Activated CD4-positive, alpha-beta T cell treated with anti-CD3 and anti-CD28 coated beads, Interleukin-2, amount 50 U/mL, for 4 hours (primary cell): ENCODE measurements at regions not wholly inside any gene's neighbourhood (a gene's known extent, or its start where the extent isn't known, plus 50 kb on each side); places are given as distances from the start of the nearest gene placed in this dataset.
"Not testable (repeated sequence)": the region's sequence is repeated elsewhere in the genome, so short reads cannot be mapped to it uniquely, and the experiment has no call there.

Experiments used
- DNase-seq, 2 experiments: peaks; one replicate each; pipeline ENCODE4 v3.0.0-alpha.2; 2020

DNA sequence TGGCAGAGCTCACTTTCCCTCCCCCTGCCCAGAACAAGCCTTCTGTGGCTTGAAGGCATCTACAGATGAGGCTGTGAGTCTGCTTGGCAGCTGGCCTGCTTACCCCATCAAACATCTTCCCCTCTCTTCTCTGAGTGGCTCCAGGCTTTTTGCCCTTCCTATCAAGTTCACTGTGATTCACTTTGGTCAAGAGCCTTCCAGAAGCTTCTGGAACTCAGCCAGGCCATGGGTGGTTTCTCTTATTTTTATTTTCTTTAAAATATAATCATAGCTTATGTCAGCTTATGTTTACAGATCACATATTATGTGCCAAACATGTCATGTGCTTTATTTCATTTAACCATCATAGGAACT is 267.0 kb downstream of the SEC61B start:
- DNase-seq: no peak

- no peak for DNase-seq
Measured at GRCh38 chr9:99490729-99491128, 268.6 kb downstream of the SEC61B start.

DNA sequence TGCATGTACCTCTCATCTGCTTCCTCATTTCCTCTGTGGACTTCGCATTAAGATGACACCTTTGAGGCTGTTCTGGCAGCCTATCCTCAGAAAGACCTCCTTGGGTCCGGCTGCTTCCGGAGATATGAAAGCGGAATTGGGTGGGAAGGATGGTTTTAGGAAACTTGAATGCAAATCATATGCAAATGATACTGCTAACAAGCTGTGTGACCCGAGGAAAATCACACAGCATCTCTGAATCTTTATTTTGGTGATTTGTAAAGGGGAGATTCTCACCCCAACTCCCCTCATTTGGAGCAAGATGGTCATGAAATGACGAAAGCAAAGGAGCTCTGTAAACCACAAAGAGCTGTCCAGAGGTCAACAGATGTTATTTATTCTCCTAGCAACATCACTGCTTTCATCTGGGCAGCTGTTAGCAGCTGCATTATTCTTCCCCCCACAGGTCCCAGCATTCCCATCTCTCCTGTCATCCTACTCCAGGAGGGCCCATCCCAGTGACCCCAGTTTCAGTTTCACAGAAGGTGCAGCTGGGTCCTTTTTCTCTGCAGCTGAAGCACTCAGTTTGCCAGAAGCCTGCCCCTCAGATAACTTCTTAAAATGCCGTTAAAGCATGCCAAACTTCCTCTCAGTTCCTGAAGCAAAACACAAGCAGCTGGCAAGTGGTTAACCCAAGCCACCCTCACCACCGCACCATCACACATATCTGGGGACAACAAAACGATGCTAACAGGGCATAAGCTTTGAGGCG is 269.5 kb downstream of the SEC61B start:
- DNase-seq: no peak

DNA sequence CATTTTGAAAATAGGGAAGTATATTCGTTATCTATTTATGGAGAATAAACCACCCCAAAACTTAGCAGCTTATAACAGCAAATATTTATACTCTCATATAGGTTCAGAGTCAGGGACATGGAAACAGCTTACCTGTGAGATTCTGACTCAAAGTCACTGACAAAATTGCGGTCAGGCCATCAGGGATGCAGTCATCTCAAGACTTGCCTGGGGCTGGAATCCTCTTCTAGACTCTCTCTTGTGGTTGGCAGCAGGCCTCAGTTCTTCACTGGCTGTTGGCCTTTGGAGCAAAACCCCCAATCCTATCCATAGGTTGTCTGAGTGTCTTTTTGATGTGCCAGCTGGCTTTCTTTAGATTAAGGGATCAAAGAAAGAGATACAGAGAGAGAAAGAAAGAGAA is 275.6 kb downstream of the SEC61B start:
- no peak for DNase-seq

DNA sequence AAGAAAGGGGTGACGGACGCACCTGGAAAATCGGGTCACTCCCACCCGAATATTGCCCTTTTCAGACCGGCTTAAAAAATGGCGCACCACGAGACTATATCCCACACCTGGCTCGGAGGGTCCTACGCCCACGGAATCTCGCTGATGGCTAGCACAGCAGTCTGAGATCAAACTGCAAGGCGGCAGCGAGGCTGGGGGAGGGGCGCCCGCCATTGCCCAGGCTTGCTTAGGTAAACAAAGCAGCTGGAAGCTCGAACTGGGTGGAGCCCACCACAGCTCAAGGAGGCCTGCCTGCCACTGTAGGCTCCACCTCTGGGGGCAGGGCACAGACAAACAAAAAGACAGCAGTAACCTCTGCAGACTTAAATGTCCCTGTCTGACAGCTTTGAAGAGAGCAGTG is 276.9 kb downstream of the SEC61B start:
- DNase-seq: not testable (repeated sequence)

DNA sequence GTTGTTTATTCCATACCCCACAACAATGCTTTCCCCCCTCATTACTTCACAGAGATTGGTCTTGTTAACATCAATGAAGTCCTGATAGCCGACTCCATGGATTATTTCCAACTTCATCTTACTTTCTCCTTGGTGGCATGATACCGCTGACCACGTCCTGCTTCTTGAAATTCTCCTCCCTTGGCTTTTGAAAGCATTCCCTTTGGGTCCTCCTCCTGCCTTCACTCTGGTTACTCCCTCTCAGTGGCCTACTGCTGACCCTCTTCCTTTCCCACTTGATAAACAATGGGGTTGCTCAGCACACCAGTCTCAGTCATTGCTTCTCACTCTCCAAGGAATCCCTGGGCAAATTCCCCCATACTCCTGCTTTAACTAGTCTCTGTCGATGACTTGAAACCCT is 283.9 kb downstream of the SEC61B start:
- DNase-seq: no peak

DNA sequence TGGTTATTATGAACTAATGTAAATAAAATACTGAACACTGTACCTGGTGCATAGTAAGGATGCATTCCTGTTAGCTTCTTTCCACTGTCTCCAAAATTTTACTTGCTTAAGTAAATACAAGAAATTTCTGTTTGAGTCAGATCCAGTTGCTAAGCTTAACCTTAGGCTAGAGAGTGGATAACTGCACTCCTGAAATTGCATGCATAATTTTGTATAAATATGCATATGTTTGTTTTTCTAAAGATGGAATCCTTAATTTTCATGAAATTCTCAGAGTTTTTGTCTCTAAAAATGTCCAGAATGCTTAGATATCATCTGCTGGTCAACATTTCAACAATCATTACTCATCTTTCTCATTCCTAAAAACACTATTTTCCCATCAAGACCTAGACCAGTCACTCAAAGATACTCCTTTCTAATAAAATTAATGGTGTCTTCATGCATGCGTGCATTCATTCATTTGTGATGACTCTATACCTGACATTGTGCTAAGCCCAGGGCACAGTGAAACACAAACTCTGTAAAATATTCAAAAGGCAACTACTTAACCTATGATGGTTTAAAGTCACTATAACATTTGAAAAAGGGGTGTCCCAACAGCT is 284.8 kb downstream of the SEC61B start:
- DNase-seq: no peak

DNA sequence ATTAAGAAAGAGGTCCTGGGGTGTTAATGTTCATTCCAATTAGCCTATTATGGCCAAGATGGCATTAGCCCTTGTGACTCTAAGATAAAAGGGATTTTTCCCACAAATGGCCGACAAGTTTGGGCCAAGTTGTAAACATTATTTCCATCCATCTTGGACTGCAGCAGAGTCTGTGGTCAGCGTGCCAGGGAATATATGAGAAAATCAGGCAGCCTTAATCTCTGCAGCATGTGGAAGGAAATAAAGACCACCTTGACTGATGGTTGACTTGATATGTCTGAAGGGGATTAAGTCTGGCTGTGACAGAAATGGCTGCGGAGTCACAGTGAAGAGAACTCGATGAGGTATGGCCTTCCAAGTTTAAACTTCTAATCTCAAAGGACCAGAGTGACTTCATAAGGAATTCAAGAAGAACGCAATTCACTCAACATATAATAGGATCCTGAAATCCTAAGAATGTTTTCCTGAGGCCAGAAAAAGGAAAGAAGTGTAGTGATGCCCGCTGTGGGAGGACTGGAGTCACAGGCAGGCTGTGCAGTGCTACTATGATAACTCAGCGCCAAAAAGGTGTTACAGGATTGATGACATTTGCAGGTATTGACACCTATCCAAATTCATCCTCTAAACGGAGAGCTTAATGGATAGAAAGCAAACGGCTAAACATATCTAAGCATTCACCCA is 287.1 kb downstream of the SEC61B start:
- DNase-seq: no peak

DNA sequence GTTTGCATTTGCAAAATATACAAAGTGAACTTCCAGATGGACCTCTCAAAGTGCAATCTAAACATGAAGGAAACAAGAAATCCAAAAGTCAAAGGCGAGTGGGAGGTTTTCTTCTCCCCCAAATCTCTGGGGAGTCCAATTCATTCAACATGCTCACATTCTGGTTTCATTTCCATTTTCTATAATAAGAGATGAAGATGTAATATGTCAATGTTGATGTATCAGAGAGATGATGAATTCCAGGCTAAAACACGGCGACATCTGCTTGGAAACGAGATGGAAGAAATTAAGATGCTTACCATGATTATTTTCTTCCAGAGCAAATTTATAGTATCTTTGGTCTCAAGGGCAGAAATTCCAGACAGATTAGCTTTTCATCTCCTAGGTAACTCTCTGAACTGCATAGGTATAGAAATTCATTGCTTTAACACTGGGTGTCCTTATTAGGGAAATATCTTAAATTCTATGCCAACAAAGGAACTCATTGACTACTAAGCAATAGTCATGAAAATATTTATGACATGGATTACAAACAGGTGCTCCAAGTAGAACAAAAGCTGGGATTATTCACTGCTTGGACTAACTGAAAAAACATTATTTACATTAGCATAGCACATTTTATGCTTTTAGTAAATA is 287.9 kb downstream of the SEC61B start:
- no peak for DNase-seq

GRCh38 chr9:99511723-99512122 is 289.6 kb downstream of the SEC61B start:
- no peak for DNase-seq

DNA sequence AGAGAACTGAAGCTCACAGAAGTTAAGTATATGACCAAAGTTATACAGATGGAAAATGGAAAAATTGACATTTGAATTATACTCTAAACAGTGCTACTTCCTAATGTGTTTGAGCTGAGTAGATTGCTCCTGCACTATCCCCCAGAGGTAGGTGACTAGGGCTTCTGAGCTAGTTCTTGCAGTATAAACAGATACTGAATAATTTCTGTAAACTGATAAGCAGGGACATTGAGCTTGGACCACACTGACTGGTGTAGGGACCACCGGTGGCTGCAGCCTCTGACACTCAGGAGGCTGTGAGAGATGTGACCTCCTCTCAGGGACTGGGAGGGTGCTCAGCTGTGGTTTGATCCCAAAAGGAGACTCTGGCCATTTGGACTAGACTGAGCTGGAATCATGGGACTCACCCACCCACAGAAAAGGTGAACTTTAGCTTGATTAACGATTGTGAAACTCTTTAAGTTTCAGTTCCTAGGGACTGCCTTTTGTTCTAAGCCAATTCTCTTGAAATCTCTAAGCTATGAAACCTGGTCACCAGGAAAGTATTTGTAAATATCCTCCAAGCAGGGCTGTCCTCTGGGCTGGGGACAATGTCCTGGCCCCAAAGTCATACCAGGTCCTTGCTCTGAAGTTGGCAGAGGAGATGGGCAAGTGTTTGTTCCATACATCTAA is 291.5 kb downstream of the SEC61B start:
- DNase-seq: no peak

DNA sequence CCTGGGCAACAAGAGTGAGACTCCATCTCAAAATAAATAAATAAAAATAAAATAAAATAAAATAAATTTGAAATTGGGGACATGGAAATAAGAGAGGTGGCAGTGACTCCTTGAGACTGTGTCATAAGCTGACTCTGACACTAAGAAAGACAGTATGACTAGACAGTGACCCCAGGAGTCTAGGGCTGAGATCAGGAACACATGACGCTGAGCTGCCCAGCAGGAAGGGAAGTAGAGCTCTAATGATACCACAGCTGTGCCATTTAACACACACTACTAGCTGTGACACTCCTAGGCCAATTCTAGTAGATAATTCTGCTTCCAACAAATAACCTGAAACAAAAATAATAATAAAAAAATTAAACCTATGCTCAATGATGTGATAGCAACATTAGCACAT is 293.0 kb downstream of the SEC61B start:
- no peak for DNase-seq

- DNase-seq: no peak
Measured at GRCh38 chr9:99515895-99516656, 294.0 kb downstream of the SEC61B start.

DNA sequence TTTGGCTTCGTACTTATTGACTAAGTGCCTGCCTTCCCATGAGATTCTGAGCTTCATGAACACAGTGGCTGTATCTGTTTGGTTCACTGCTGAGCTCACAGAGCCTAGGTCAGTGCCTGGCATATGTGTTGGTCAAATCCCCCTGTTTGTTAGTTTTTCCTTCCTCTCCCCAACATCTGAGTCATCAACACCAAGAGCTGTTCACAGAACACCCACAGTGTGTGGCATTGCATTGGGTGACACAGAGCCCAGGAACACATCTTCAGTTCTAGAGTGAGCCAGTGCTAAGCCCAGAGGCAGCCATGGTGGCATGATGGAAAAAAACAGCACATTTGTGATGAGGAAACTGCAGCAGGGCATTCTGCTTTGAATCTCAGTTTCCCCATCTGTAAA is 294.6 kb downstream of the SEC61B start:
- no peak for DNase-seq

- DNase-seq: no peak
Measured at GRCh38 chr9:99523838-99524237, 297.8 kb upstream of the NR4A3 start.

DNA sequence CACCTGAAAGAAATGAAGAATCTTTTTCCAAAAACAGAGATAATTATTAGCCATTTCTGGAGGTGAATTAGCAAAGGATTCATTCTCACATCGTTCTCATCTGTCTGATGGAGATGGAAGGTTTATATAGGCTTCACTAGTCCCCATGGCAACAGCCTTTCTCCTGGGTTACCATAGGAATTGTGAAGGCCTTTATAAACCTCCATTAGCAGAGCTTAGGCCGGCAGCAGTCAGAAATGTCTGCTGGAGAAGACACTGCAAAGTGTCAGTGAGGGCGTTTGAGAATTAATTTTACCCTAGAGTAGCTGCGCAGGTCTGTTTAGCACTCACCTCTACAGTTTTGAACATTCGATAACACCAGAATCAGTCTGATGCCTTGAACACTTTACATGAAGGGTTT is 290.4 kb upstream of the NR4A3 start:
- DNase-seq: no peak

- no peak for DNase-seq
Measured at GRCh38 chr9:99533421-99533820, 288.3 kb upstream of the NR4A3 start.

DNA sequence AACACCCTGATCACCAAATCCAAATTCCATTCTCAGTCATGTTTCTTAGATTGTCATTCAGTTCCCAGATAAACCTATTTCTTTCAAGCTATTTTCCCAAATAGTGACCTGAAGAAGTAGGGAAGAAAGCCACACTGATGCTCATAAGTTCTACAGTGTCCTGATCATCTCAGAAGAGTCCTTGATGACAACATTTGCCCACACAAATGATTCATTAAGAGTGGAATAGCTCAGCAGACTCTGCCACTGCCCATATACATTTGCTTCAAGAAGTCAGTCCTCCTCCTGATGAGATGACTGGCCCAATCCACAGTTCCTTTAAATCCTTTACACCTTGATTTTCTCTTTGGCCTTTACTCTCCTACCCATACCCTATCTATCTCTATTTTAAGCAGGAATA is 283.7 kb upstream of the NR4A3 start:
- DNase-seq: no peak

DNA sequence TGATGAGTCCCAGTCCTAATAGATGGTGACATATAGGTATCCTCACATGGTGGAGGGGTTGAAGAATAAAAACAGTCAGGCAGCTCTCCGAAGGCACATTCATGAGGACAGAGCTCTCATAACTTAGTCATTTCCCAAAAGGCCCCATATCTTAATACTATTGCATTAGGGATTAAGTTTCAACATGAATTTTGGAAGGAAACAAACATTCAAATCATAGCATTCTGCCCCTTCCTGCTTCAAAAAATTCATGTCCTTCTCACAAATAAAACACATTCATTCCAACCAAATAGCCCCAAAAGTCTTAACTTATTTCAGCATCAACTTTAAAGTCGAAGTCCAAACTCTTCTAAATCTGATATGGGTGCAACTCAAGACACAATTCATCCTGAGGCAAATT is 277.2 kb upstream of the NR4A3 start:
- no peak for DNase-seq

- DNase-seq: no peak
Measured at GRCh38 chr9:99549441-99549840, 272.2 kb upstream of the NR4A3 start.

- DNase-seq: no peak
Measured at GRCh38 chr9:99555792-99556191, 265.9 kb upstream of the NR4A3 start.

GRCh38 chr9:99556998-99557397 is 264.7 kb upstream of the NR4A3 start:
- DNase-seq: no peak

GRCh38 chr9:99557816-99558215 is 263.9 kb upstream of the NR4A3 start:
- DNase-seq: no peak
